Glomerular endothelial cell (primary cell): ENCODE measurements at regions not wholly inside any gene's neighbourhood (a gene's known extent, or its start where the extent isn't known, plus 50 kb on each side); places are given as distances from the start of the nearest gene placed in this dataset.
"Not testable (repeated sequence)": the region's sequence is repeated elsewhere in the genome, so short reads cannot be mapped to it uniquely, and the experiment has no call there.

Experiments used
- DNase-seq: peaks from one replicate; pipeline ENCODE4 v3.0.0-alpha.2; 2011; ENCODE audit warnings: low read depth, low spot score; ENCODE audit errors: extremely low read depth

DNA sequence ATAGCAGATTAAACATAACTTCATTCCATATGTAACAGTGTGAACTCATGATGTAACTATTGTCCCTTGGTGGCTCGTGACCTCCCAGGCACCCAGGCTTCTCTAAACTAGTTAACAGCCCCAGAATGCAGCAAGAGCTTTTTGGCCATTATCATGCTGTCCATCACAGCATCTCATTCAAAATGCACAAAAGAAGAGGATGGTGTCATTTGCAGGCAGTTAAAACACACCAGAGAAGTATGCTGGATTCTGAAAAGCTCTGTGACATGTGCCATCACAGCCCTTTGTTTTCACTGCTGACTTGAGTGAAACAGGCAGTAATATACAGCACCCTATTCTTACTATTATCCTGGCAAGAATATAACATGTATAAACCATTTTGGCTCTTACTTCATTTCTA is 117.6 kb upstream of the CHMP2B start:
- no peak for DNase-seq

DNA sequence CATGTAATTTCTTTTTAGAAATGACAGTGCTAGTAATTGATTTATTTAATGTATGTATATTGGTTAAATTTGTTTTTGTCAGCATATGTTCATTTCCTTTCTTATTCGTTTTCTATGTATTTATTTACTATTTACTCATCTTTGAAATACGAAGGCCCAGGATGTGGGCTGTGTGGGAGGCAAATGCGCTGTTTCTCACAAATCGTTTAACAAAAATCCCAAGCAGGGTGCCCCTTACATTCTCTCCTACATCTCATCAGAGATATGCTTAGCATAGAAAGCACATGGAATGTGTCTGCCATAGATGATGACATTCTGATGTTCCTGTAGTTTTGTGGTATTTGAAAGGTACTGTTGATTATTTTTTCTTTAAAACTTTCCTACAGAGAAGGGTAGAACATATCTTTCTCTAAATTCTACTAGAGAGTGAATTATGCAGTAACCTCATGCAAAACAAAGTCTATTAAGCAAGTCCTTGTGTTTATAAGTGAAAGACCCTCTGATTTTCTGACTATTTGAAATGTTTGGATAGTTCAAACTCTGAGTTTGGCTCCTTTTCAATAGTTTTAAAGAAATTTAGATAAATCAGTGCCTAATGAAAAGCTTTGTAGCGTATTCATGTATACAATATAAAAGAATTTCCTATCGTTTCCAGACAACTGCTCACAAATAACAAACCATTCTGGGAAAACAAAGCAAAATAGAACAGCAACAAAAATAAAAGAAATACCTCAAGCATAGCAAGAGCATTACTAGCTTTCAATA is 111.1 kb upstream of the VGLL3 start:
- DNase-seq, result no peak

DNA sequence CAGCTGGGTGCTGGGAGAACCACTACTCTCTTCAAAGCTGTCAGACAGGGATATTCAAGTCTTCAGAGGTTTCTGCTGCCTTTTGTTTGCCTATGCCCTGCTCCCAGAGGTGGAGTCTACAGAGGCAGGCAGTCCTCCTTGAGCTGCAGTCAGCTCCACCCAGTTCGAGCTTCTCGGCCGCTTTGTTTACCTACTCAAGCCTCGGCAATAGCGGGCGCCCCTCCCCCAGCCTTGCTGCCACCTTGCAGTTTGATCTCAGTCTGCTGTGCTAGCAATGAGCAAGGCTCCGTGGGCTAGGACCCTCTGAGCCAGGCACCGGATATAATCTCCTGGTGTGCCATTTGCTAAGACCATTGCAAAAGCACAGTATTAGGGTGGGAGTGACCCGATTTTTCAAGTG is 106.8 kb upstream of the VGLL3 start:
- not testable (repeated sequence) for DNase-seq

DNA sequence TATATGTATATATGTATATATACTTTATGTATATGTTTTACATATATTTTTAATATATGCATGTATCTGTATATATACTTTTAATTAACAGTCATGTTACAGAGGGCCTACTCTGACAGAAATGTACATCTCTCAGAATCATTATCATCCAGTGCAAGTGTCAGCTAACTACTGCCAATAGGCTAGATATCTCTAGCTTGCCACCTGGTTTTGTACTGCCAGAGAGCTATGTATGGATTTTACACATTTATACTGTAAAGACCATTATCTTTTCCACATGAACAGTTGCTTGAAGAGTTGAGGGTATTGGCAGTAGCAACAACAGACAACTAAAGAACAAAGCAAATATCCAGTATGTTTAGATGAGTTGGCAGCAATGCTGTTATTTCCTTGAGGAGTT is 99.7 kb upstream of the VGLL3 start:
- DNase-seq, result no peak

DNA sequence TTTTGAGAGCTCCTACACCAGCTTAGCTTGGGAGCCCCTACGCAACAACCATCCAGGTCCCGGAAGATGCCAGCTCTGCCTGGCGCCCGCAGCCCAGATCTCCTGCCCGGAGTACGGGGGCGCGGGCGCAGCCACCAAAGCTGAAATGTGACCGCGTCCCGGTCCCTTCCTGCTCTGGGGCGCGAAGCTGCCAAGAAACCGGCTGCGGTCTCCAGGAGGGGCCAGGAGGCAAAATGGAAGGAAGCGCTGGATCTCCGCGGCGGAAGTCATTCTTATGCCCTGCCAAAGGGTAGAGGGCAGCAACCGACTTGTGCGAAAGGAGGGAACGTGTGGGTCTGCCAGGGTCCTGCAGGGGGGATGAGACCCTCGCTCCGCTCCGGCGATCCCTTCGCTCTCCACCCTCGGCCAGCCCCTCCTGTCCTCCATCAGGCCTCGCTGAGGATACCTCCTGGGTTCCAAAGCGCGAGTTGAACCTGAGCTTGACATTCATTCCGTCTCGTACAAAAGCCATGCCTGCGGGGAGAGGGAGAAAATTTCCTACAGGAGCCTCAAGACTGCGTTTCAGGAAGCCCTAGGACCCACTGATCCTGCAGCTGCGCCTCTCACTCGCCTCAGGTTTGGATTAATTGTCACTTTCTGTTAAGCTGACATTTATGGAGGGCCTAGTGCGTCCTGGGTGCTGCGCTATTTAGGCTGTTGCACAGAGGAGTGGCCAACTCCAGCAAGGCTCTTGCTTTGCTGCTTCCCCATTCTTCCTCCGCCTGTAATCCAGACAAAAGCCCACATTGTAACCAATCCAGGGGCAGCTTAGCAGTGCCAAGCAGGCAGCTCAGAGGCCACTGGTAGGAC is 98.3 kb upstream of the VGLL3 start:
- DNase-seq, result no peak

DNA sequence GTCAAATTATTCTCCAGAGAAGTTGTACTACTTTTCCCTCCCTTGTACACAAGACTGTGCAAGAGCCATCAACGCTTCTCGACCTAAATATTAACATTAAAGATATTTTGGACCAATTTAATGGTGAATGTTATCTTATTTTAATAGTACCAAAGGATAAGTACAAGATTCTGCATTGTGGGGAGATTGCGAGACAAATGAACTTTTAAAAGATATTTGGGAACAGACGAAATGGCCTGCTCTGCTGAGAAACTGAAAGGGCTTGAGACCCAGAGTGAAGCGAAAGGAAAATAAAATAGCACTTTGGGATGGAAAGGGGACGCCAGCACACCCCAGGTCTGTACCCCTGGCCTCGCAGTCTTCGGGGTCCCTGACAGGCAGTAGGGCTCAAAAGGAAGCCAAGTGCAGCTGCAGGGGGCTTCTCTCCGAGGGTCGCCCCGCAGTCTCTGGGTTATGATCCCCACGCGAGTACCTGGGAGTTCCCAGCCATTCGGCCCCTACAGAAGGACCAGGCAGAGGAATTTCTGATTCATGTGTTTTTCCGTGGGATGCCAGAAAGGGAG is 97.6 kb upstream of the VGLL3 start:
- DNase-seq, result no peak

DNA sequence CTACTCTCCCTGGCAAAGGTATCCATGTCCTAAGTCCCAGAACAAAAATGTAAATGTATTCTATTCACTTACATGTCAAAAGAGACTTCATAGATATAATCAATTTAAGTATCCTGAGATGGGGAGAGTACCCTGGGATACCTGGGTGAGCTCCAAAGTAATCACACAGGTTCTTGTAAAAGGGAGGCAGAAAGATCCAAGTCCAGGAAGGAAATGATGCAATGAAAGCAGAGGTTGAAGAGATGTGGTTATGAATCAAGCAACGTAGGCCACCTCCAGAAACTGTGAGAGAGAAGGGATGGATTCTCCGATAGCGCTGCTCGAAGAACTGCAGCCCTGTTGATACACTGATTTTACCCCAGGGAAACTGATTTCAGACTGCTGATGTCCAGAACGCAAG is 93.9 kb upstream of the VGLL3 start:
- DNase-seq, result no peak

DNA sequence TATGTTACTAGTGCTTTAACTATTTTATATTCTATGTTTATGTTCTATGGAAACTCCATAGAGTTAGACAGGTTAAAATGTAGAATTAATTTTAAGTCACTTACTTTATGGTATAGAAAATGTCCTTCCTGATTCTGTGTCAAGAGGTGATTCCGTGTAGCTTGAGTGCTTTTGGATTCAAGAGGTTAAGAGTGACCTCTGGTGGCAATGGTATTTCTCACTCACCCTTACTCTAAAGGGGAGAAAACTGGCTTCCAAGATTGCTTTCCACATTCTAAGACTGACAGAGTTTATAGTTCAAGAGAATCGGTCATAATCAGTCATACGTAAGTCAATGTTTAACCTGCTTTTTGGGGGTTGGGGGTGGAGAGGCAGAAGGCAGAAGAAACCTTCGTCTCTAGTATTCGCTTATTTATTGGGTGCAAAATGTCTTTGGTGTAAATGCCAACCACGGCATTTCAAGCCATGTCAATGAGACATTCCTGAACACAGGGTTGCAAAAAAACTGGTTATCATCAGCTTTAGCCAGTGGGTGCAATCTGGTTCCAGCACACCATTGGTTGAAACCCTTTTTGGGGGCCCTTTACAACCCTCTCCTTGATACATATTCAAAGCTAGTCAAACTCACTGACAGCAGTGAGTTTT is 92.0 kb upstream of the VGLL3 start:
- DNase-seq, result peak; percentile 47

DNA sequence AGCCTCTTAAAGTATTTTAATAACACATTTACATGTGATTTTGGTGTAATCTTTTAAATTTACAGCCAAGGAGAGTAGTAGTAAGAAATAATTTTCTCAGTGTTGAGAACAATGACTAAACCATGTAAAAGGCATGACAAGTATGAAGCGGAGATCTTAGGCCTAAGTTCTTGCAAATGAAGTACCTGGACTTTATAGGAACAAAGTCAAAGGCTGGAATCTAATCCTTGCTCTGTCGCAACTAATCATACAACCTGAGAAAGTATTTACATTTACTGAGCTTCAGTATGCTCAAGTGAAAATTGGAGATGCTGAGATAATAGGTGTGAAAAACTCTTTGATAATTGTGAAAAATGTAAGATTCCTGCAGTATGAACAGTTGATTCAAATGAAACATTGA is 86.4 kb upstream of the VGLL3 start:
- DNase-seq, result no peak

DNA sequence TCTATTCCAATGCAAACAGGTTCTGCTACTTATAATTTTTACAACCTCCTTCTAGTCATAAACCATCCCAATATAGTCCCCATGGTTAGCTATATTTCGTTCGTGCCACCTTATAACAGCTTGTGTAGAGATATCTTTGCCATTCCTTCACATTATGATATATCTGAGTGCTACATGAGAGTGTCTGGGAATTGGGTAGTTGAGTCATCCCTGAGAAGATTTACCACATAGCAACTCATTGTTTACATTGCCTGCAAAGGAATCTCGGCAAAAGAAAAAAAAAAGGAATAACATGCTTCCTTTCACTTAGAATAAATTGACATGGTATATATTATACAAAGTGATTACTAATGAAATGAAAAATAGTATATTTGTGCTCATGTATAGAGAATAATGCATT is 86.0 kb upstream of the VGLL3 start:
- no peak for DNase-seq

DNA sequence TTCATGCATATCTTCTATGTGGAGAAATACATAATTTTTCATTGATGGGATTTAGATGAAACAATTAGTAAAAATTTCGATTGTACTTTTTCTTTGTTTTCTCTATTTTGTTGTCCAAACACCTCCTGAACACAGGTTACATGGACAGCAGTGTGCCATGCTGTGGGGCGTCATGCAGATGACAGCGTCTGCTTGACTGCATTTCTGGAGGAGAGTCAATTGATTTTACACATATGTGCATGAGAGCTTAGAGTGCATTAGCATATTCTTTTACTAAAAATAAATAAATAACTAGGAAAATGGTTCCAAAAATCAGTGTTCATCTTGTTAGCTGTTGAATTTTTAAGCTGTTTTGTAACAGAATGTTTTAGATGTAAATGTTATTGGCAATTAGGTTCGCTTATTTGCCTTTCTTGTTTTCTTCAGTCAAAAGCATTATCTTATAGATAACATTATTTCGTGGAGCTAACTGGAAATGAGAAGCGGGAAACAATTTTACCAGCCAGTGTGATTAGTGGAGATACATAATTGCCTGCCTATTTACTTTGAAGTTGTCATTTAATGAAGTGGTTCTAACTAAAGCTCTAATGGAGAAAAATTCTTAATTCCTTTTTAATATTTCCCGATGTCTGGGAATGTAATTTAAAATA is 82.7 kb upstream of the VGLL3 start:
- no peak for DNase-seq

DNA sequence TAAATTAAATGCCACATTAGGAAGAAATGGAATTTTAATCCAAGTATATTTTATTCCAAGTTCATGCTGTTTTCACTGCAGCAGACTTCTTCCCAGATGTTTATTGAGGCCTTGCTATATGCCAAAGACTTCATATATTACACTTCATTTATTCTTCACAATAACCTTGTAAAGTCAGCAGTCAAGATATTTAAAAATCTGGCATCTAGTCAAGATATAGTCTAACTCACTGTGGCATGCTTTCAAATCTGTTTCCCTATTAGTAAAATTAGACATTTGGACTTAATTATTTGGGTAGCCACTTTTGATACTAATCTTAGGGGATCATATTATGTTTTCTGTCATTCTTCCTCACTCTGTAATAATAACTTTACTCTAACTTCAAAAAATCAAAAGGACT is 81.5 kb upstream of the VGLL3 start:
- no peak for DNase-seq

DNA sequence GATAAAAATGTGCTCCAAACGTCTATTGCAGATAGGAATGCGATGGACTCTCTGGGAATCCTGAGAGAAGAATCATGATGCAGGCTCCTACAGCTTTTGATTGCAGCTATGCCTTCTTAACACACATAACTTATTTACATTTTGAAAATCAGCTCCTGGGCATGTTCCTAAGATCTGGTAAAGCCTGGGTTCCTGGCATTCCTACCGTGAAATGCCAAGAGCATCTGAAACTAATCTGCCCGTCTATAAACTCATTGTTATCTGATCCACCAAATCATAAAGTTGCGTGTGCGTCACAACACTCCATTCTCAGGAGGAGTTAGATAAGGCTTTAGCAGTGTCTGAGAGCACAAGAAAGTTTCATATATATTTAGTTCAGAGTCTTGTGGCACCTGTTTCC is 79.0 kb upstream of the VGLL3 start:
- DNase-seq, result no peak

DNA sequence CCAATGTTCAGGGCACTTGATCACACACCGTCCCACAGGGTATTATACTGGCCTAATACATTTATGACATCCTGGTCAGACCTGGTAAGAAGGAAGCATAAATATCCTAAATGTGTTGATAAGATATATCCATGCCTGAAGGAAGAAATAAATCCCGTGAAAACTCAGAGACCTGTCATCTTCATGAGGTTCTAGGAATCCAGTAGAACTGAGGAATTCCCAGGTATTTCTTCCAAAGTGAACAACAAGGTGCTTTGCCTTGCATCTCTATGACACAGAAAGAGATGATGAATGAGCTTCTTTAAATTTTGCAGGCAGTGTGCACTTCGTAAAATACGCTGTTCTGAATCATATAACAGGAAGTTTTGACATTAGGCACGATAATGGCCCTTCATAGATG is 78.1 kb upstream of the VGLL3 start:
- DNase-seq, result no peak

DNA sequence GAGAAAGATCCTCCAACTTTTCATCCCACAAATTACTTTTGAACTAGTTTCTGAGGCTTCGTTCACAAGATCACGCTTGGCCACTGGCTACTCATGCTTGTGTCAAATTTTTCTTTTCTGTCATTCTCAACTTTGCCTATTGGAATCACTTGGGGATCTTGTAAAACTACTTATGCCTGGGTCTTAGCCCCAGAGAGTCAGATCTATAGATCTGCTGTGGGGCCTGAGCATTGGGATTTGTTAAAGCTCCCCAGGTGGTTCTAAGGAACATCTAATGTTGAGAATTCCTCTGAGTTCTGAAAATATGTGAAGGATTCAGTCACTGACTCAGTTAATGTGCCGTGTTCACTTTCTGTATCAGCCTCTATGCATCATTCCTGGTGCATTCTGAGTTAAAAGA is 71.7 kb upstream of the VGLL3 start:
- DNase-seq, result no peak

DNA sequence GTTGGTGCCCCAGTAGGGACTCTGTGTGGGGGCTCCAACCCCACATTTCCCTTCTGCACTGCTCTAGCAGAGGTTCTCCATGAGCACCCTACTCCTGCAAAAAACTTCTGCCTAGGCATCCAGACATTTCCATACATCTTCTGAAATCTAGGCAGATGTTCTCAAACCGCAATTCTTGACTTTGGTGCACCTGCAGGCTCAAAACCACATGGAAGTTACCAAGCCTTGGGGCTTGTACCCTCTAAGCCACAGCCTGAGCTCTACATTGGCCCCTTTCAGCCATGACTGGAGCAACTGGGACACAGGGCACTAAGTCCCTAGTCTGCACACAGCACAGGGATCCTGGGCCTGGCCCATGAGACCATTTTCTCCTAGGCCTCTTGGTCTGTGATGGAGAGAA is 66.5 kb upstream of the VGLL3 start:
- no peak for DNase-seq

DNA sequence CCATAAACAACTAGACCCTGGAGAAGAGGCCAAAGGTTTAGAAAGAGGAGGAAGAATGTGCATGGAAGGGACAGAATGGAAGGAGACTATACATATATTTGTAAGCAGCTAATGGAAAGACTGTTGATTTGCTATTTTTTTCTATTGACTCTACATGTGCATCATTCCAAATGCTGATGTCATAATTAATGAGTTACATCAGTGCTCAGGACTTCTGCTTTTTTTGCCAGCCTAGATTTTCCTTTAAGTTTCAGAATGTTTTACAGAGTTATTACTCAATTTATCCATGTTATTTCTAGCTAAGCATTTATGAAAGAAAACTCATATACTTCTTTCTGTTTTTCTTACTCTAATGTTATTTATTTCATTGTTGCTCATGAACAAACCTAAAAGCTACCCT is 62.6 kb upstream of the VGLL3 start:
- no peak for DNase-seq

DNA sequence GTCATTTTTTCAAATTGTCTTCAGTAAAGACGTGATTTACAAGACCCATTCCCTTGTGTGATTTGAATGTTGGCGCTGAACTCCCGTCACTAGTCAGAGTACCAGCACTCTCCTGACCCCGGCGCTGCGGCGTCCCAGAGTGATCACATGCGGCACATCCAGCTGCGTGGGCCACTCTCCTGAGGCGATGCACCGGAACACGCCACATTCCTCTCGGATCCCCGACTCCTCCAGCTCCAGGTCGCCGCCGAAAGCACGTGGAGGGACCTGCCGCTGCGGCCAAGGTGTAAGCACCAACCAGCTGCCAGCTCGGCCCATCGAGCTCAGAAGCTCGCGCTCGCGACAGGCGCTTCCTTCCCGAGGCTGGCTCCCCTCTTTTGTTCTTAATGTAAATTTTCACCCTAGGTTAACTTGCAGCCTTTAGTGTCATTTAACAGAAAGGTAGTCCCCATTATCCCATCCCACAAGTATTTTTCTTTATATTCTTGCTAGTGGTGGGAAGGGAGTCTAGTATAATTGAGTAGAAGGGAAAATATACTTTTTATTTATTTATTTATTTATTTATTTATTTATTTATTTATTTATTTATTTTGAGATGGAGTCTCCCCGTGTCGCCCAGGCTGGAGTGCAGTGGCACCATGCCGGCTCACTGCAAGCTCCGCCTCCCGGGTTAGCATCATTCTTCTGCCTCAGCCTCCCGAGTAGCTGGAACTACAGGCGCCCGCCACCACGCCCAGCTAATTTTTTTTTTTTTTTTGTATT is 61.7 kb upstream of the VGLL3 start:
- DNase-seq, result no peak

DNA sequence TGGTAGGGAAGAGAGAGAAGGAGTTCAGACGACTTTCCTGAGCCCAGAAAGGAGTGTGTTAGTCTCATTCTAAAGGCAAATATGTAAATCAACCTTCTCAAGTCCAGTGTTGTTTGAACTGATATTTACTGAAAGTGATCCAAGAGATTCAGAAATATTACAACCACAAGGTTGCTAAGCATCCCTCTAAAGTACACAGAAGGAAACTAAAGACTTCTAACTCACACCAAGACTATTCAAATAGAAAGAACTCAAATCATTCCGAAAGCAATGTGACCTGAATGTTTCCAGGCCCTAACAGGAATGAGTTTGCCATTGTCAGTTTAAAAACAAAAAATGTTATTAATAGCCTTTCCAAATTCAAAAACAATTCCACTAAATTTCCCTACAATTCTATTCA is 56.9 kb upstream of the VGLL3 start:
- DNase-seq, result no peak

DNA sequence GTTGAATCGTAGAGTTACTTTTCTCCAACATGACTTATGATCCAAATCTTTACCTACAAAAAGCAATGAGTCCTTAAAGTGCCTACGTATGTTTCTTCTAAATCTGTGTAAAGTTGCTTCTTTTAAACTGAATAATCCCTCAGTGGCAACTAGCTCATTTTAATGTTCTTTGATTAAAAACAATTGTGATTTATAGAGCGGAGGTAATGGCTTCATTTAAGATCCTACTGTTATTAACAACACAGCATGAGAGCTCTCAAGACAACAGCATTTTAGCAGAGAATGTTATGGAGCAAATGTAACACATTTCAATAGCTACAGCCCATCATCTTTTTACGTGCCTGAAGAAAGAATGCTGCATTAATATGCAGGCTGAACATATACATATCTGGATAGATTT is 55.3 kb upstream of the VGLL3 start:
- no peak for DNase-seq
